HG02840 (cell line): ENCODE measurements at regions not wholly inside any gene's neighbourhood (a gene's known extent, or its start where the extent isn't known, plus 50 kb on each side); places are given as distances from the start of the nearest gene placed in this dataset.

Experiments
- ATAC-seq: cut with Tn5 transposase; IDR thresholded peaks from one replicate; pipeline ENCODE4 v1.9.1; 2021; ENCODE audit warnings: mild to moderate bottlenecking, moderate library complexity, moderate number of reproducible peaks; ENCODE audit not compliant: unreplicated experiment, low FRiP score

DNA sequence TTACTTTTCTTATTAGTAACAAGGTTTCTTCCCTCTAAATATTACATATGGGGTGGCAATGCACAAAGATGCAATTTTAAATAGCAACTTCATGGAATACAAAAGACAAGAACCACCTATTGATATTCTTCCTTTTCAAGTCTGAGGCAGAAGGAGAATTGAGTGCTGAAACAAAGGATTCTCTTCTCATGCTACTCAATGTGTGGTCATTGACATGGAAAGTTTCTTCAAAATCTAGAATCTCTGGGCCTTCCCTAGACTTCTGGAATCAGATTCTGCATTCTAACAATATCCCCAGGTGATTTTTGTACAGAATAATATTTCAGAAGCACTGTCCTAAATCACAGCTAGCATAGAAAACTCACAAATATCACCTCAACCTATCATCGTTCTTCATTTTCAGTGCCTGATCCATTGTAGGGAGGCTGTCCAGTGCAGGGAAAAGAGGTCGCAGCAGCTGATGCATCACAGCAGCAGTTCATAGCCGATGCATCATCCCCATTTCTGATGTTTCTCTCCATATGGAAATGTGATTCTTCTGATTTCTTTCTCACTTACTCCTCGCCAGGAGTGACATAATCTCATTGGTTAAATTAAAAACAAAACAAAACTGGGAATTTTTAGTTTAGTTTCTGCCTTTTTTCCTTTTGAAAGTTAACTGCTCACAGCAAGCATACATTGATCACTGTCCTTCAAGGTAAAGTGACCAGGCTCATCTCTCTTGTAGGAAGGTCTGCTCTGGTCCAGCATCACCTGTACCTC lies 139.5 kb upstream of the FAM83B start:
- no peak for ATAC-seq

DNA sequence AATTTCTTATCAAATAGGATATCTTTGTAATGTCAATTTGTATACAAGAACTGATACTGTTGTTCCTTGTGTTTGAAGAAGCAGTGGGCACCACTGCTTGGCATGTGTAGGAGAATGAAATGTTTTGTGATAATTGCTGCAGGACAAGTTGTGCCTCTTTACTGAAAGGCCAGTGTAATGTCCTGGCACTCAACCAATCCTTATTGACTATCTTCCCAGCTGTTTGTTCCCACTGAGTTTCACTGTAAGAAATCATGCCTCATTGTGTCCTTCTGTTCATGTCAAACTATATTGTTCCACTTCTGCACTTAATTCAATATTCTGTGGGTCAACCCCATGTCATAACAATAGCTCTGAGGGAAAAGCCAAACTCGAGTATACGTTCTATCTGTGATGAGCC lies 136.1 kb upstream of the FAM83B start:
- ATAC-seq = no peak

DNA sequence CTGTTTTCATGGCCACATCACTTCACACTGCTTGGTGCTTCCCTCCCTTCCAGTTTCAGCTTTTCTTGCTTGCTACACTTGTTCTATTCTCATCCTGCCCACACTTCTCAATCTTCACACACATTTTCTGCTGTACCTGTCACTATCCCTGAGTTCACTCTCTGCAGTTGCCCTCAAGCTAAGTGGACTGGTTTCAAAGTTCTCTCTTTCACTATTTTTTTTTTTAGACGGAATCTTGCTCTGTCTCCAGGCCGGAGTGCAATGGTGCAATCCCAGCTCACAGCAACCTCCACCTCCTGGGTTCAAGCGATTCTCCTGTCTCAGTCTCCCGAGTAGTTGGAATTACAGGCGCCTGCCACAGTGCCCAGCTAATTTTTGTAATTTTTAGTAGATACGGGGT lies 130.6 kb upstream of the FAM83B start:
- ATAC-seq = no peak

DNA sequence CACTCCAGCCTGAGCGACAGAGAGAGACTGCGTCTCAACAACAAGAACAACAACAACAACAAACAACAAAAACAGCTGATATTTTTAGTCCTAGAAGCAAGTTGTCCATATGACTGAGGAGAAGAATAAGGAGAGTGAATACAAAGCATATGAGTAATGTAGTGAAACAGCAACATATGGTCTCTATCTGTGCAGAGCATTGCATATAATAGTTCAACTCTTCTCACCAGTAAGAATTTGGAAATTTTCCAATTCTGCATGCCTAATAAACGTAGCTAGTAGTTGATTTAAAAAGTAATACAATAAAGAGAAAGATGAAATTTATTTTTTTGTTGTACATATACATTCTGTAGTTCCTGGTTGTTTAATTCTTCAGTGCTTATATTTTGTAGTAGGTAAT lies 129.7 kb upstream of the FAM83B start:
- ATAC-seq = no peak

DNA sequence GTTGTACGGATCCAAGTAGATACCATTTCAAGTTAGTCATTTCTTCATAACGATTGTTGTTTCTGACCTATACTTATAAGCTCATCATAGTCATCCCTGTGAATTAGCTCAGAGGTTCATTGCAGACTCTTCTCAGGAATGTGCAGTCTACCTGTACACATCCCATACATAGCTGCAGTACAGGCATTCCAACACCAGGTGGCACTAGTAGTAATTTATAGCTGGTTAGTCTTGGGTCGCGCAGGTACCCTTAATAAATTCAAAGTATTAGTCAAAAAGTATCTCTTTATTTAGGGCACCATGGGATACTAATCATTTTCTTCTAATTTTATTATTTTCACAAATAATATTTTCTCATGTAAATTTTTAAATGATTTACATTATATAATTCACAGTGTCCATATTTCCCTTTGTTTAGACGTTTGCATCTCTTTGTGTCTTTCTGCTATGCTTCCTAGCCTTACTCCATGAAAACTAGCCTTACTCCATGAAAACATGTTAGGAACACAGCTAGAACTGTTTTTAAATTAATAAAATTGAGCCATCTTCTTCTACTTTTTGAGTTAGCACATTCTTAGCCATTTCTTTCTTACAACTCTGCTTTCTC lies 128.6 kb upstream of the FAM83B start:
- peak; percentile 77 for ATAC-seq

DNA sequence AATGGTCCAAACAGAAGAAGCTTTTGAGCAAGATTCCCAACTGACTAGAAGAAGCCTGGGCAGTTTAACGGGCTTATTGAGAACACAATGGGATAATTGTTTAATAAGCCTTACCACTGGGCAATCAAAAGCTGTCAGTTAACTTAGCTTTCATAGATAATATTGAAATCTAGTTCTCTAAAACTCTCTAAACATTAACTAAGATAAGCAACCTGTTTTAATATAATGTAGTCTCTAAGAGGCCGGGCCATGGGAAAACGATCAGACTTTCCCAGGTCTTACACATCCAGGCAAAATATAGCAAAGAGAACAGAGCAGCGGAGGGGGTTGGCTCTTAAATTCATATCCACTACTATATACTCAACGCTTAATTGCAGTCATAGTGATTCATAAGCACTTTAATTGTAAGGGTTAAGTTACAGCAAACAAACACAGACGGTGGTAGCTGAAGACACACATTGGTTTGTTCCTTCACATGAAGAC lies 128.0 kb upstream of the FAM83B start:
- no peak for ATAC-seq

DNA sequence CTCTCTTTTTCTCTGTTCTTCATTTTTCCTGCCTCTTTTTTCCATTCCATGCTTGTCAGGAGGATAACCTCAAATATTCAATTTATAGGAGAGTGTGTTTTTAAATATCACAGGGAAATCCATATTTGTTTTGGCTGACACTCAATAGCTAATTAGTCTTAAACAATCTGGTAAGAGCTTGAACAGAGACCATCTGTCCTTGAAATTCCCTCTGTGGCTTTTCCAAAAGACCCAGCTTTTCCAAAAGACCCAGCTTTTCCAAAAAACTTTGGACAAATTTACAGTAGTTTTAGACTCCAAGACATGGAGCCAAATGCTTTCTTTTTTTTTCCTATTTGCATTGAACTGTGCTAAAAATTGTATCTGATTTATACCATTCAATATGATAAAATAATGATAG lies 127.4 kb upstream of the FAM83B start:
- ATAC-seq = no peak

DNA sequence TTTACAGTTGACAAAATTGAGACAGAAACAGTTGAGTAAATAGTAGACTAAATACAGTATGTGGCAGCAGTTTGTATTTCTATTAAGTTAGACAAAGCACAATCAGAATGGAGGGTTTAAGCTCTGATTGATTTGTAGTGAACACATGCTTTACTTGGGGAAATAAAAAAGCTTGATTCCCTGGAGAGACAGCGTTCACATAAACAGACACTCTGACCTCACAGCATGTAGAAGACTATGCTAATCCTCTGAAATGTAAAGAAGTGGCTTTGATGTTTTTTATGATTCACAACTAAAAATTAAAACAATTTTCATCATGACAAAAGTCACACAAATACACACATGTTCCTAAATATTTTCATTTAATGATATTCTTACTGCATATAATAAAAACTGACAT lies 126.9 kb upstream of the FAM83B start:
- no peak for ATAC-seq

DNA sequence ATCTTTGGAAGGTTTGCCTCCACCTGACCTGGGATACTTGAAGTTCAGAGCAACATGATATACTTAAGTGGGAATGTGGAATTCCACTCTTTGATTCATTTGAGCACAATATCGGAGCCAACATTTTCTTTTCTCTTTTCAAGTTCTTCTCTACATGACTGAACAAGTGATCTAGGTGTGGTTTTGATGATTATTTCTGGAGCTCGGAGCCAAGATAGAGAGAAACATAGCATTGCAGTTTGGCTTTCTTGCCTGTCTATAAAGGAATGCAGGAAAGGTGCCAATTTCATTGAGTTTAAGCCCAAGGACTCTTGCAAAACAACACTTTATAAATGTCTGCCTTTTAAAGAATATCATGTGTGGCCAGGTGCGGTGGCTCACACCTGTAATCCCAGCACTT lies 124.2 kb upstream of the FAM83B start:
- no peak for ATAC-seq

DNA sequence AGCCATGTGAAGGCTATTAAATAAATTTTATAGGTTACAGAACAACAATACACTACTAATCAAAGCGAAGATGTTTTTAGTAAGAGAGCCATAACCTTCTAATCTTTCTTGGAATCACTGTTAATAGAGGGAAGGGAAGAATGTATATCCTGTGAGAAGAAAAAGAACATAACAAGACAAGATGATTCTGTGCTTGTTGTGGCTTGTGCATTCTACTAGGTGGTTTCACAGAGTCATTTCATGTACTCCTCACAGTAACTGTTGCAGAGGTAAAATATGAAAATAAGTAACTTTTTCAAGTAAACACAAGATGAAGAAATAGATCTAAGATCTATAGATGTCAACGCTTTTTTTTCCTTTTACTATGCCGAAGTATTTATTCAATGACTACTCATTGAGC lies 116.9 kb upstream of the FAM83B start:
- ATAC-seq = no peak

DNA sequence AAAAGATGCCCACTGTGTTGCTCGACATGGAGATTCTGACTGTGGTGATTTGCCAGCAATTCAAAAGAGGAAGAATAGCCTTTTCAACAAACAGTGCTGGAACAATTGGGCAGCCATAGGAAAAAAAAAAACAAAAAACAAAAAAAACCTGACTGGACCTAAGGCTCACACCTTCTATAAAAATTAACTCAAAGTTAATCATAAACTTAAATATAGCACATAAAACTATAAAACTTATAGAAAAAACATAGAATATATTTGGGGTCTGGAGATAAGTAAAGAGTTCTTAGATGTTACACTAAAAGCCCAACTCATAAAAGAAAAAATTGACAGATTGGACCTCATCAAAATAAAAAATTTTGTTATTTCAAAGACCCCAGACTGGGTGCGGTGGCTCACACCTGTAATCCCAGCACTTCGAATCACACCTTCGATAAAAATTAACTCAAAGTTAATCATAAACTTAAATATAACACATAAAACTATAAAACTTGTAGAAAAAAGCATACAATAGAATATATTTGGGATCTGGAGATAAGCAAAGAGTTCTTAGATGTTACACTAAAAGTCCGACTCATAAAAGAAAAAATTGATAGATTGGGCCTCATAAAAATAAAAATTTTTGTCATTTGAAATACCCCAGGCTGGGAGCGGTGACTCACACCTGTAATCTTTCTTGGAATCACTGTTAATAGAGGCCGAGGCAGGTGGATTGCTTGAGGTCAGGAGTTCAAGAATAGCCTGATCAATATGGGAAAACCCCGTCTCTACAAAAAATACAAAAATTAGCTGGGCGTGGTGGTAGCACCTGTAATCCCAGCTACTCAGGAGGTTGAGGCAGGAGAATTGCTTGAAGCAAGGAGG lies 115.6 kb upstream of the FAM83B start:
- ATAC-seq = no peak

DNA sequence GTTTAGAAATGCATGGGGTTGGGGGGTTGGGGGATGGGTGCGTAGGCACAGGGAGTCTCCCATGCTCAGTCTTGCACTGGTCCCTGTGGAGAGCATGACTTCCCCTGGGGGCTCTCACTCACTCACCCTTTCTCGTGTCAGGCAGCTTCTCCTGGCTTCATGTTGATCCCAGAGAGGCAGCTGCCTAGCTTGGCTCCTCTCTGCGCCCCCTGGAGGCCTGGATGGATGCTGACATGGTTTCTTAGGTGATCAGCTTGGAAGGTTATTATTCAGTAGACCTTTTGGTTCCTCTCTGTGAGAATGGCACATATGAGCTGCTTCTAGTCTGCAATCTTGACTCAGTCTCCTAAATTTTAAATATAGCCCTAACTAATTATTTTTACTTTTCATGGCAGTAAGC lies 109.3 kb upstream of the FAM83B start:
- no peak for ATAC-seq

DNA sequence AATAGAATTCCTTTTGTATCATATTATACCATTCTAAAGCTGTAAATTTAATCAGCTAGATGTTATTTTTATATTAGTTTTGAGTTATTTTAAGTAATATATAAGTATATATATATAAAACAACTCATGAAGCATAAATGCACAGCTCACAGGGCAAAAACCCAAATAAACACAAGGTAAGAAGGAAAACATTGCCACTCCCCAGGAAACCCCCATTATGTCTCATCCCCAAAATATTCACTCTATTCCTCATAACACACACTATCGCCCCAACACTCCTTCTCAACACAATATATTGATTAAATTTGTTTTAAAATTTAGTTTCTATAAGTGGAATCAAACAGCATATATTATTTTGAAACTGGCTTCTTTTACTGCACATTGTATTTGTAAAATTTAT lies 98.6 kb upstream of the FAM83B start:
- no peak for ATAC-seq

DNA sequence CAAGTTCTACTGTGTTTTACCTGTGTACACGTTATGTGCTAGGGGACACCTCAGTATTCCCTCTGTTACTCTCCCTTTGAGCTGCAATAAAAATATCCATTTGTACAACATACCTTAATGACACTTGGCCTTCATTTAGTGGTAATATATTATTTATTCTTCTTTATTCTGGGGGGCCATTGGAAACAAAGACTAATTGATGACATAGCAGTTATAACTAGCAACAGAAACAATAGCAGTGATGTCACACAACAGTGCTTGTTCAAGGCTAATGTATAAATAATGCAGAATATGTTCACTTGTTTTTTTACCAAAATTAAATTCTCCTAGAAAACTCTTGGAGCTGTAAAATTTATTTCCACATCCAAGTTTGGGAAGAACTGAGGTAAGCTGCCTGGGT lies 92.2 kb upstream of the FAM83B start:
- no peak for ATAC-seq

DNA sequence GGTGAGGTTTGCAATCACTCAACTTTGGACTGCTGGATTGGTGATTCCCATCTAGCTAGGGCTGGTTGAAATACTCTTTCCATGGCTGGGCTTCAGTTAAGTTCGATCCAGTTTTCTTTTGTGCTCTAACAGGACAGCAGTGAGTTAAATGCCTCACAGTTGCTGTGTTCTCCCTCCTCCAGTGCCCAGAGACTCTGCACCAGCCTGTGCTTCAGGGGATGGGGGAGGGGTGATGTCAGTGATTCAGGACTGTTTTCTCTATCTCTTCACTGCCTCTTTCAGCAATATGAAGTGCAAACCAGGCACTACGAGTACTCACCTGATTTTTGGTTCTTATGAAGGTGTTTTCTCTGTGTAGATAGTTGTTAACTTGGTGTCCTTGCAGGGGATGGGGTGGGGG lies 88.2 kb upstream of the FAM83B start:
- ATAC-seq = no peak

DNA sequence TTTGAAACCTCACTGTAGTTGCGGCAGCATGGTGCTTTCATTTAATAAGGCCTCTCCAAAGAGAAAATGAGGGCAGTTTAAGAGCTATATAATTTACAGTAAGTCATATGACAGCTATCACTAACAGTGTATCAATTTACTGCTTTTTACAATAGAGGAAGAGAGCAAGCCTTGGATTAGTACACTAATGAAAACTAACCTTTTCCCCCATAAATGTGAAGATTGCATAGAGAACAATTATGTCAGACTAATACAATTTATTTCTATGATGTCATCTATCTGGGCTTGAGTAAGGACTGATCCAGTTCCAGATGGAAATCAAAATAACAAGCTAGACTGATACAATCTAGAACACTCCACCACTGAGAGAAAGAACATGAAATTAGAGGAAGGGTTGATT lies 78.1 kb upstream of the FAM83B start:
- ATAC-seq = no peak

DNA sequence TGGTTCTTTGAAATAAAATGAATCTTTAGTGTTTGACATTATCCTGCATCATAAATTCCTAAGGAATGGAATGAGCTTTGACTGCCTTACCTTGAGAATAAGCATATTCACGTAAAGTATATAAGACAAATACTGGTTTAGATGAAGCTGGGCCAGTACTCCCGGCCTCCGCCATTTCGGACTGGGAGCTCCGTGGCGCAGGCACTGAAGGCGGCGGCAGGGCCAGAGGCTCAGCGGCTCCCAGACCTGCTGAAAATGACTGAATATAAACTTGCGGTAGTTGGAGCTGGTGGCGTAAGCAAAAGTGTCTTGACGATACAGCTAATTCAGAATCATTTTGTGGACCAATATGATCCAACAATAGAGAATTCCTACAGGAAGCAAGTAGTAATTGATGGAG lies 76.2 kb upstream of the FAM83B start:
- no peak for ATAC-seq

DNA sequence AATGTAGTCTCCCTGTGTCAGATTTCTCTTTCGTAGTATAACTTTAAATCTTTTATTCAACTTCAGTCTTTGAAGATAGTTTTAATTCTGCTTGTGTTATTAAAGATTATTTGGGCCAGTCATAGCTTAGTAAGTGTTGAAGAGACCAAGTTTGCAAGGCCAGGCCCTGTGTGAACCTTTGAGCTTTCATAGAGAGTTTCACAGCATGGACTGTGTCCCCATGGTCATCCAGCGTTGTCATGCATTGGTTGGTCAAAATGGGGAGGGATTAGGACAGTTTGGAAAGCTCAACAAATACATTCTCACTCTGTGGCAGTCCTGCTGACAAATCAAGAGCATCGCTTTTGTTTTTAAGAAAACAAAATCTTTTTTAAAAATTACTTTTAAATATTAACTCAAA lies 74.6 kb upstream of the FAM83B start:
- ATAC-seq = no peak

DNA sequence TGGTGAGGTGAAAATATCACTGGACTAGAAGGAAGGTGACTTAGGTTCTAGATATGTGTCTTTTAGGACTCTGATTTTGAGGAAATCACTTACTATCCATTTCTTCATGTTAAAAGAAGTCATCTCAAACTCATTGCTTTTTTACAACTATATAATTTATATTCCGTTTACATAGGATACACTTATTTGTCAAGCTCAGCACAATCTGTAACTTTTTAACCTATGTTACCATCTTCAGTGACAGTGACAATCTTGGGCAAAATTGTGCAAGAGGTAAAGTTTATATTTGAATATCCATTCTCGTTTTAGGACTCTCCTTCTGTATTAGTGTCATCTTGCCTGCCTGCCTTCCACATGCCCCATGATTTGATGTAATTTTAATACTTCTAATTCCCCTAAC lies 74.0 kb upstream of the FAM83B start:
- no peak for ATAC-seq

DNA sequence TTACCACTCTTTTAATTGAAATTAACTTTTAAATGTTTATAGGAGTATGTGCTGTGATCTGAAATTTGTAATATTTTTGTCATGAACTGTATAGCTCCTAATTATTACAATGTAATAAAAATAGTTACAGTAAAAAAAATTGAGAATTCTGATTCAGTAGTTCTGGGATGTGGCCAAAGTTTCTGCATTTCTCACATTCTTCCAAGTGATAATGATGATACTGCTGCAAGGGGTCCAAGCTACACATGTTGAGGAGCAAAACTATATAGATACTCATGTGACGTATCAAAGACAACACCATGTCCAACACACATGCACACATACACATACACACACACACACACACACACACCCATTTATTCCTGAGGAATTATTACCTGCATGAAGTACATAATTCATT lies 71.0 kb upstream of the FAM83B start:
- ATAC-seq = no peak

DNA sequence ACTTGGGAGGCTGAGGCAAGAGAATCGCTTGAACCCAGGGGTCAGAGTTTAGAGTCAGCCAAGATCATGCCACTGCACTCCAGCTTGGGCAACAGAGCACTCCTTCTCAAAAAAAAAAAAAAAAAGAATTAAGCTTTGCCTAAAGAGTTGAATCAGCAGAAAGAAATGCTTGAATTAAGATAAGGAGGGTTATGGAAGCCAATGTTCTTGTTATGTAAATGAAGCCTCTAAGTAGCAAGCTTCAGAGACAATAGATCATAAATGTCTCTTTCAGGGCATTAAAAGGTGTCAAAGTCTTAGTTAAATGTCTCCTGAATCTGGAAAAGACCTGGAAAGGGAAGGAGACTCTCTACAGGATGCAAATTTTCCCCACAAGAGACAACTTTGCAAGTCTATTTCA lies 69.7 kb upstream of the FAM83B start:
- ATAC-seq = no peak
